Smooth muscle cell of the brain vasculature (primary cell): ENCODE measurements at regions not wholly inside any gene's neighbourhood (a gene's known extent, or its start where the extent isn't known, plus 50 kb on each side); places are given as distances from the start of the nearest gene placed in this dataset.
"Not testable (repeated sequence)": the region's sequence is repeated elsewhere in the genome, so short reads cannot be mapped to it uniquely, and the experiment has no call there.

Experiments used
- DNase-seq: peaks from one replicate; pipeline ENCODE4 v3.0.0-alpha.2; 2012; ENCODE audit warnings: low read depth, low spot score

DNA sequence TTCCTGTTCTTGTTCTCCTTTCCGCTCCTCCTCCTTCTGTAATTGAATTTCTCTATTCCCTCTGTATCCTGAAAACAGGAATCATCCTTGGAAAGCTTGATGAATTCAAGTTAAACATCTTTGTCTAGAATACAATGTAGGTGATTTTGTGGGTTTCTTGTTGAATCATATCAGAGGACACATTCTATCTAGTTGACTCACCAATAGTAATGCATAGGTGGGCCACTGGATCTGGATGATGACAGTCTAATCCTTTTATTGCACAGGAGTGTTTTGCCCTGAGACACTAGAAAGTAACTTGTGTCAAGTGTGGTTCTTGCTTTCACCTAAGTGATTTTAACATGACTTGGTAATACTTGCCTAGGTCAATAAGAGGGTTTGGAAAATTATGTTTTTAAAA lies 164.3 kb downstream of the RFPL4B start:
- no peak for DNase-seq

DNA sequence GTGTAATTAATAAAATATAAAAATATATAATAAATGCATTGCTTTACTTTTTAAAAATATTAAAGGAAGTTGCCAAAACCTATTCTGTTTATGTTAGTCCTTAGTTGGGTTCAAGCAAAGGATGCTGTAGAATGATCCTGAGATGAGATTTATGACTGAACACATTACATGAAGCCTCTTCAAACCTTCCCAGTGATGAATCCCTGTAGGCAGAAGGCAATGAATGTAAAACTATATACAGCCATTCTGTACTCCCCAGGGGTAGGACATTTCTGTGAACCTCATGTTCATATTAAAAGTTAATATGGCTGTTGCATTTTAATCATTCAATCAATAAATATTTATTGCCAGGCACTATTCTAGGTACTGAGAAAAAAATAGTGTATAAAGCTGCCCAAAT lies 166.0 kb downstream of the RFPL4B start:
- no peak for DNase-seq

- DNase-seq, result no peak
Observed at GRCh38 chr6:112522587-112522986, 175.5 kb downstream of the RFPL4B start.

GRCh38 chr6:112524071-112524470 lies 176.9 kb downstream of the RFPL4B start:
- DNase-seq, result no peak

GRCh38 chr6:112525749-112526148 lies 178.6 kb downstream of the RFPL4B start:
- no peak for DNase-seq

- no peak for DNase-seq
Observed at GRCh38 chr6:112526594-112526993, 179.5 kb downstream of the RFPL4B start.

DNA sequence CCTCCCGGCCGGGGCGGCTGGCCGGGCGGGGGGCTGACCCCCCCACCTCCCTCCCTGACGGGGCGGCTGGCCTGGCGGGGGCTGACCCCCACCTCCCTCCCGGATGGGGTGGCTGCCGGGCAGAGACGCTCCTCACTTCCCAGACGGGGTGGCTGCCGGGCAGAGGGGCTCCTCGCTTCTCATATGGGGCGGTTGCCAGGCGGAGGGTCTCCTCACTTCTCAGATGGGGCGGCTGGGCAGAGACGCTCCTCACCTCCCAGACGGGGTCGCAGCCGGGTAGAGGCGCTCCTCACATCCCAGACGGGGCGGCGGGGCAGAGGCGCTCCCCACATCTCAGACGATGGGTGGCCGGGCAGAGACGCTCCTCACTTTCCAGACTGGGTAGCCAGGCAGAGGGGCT lies 181.2 kb downstream of the RFPL4B start:
- not testable (repeated sequence) for DNase-seq

- no peak for DNase-seq
Observed at GRCh38 chr6:112535816-112536215, 188.7 kb downstream of the RFPL4B start.

DNA sequence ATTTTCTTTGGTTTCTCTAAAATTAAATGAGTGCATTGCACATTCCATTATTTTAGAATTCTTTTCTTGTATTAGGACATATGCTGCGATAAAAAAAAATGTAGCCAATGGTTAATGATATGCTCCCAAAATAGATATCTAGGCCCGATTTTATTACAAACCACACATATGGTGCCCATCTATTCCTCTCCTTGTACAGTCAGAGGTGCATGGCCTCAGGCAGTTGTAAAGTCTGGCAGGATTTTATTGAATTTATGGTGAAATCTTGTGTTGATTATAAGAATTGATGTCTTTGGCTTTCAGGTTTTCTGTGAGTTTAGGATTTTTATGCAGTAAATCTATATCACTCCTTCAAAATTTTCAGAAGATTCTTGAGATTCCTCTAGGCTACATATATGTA lies 192.2 kb downstream of the RFPL4B start:
- DNase-seq, result no peak

- not testable (repeated sequence) for DNase-seq
Observed at GRCh38 chr6:112541847-112542246, 194.7 kb downstream of the RFPL4B start.

- not testable (repeated sequence) for DNase-seq
Observed at GRCh38 chr6:112547321-112548085, 200.4 kb downstream of the RFPL4B start.

DNA sequence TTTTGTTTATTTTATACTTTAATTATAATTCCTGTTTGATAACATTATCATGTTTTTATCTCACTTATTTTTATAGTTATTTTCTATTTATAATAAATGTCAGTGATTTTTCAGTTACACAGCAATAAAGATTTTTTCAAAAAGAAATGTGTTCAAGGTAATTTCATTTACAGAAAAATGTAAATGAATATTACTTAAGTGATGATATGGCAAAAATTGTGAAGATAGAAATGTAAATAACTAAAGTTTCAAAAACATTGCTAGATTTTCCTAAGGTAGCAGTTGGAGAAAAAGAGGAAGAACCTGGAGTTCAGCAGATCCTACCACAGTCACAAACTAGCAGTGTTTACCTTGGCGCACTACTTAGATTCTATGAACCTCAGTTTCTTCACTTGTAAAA lies 202.6 kb downstream of the RFPL4B start:
- no peak for DNase-seq

GRCh38 chr6:112557435-112557834 lies 210.3 kb downstream of the RFPL4B start:
- DNase-seq, result no peak

DNA sequence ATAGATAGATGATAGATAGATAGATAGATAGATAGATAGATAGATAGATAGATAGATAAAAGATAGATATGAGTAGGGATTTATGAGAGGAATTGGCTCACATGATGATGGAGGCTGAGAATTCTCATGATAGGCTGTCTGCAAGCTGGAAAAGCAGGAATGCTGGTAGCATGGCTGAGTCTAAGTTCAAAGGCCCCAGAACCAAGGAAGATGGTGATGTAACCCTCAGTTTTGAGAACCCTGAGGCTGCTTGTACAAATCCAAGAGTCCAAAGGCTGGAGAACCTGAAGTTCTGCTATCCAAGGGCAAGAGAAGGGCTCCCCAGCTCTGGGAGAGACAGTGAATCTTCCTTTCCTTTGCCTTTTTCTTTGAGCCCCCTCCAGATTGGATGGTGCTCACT lies 210.8 kb downstream of the RFPL4B start:
- no peak for DNase-seq

DNA sequence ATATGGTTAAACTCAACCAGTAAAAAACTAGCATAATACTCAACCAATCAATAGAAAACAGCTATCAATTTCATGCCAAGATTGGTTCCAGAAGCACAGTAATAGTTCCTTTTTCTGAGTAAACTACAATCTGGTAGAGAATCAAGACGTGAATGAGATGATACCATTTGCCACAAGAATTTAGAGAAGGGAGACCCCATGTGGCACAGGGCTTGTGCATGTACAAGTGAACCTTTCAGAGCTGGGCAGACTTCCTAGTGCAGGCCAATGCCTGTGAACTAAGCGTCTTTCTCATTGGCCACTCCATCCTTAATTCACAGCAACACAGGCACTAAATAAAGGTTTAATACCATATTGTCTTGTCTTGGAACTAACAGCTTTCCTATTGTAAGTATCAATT lies 213.5 kb downstream of the RFPL4B start:
- DNase-seq, result no peak

DNA sequence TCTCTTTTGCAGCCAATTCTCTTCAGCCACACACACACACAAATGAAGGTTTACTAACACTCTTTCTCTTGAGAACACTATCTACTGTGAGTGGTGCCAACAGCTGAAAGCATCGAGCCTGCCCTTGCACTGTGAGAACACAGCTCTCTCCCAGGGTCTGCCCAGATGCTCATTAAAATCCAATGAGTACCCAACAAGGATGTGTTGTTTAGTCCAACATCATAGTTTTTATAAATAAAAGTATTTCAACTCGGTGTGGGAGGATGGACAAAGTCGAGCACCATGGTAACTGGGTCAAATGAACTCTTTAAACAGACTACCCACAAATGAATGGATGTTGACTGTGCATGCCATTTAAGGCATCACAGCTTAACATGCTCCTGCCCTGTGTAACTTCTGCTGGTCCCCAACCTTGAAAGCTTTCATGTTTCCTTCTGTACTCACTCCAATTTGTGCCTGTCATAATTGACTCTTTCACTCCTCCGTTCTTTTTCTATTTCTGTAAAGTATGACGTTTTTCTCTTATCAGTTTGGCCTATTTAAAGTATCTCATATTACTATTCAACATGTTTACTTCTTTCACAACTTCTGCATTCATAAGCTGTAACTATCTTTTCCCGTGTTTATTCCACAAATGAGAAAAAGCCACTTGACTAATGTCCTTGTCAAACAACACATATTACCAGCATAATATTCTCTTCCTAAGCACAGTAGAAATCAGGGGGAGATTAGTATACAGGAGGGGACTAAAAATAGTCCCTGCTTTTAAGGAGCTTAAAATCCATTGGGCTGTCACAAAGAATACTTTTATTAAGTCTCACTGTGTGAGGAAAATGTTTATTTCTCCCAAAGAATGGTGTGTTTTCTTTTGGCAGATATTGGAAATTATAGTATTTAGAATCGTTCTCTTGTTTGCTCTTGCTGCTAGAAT lies 215.4 kb downstream of the RFPL4B start:
- DNase-seq, result no peak

GRCh38 chr6:112563368-112563767 lies 216.2 kb downstream of the RFPL4B start:
- DNase-seq, result peak; percentile 32

DNA sequence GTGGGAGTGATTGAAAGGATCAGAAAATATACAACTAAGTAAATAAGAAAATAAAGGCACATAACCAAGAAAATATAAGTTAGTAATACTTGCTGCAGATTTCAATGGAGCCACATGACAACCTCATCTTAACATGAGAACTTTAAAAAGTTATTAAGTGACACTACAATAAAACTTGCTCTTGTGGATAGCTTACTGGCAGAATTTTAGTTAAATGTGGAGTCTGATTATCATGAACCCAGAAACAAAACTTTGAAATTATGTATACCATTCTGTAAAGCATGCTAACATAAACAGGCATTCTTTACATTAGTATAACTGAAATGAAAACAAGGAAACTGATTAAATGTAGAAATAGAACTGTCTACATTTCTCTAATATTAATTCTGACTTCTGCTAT lies 220.9 kb downstream of the RFPL4B start:
- DNase-seq, result no peak

DNA sequence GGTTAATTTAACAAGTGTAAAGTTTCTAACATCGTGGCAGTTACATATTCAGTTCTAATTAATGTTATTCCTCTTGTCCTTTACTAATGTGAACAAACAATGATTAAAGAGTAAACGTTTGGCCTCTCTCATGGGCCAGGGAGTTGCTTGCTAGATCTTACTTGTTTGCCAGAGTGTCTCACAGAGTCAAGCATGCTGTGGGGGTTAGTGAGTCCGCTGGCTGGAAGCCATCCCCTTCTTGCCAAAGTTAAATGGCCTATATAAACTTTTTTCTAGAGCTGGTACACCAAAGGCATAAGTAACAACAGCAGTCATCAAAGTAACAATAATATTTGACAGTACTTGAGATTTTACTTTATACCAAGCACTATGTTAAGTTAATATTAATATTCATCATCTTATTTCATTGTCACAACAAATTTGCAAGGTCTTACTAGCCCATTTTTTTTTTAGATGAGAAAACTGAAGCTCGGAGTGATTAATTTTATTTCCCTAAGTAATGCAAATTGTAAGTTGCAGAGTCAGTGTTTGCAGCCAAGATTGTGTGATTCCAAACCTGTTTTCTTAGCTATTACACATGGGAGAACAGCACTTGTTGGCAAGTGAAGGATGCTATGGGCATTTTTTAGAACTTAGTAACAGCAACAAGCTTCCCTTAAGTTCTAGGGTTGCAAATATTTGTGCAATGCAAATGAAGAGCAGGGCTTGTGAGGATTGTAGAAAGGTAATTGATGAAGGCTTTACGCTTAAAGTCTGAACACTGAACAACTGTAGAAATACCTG lies 224.5 kb downstream of the RFPL4B start:
- peak; percentile 39 for DNase-seq

DNA sequence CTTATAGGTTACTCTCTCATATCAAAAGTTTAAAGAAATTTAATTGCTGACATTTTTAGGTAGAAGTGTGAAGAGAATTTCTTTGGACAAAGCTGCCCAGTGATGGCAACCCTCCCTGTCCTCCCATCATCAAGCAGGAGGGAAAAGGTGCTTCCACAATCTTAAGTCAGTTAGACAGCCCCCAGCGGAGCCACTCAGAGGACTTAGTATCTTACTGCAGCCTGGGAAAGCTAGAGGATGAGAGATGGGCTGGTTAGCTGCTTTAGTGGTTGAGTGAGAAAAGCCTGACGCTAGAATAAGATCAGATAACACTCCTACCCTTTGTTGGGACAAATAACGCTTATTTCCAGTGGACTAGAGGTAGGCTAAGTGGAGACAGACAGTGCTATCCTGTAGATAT lies 227.1 kb downstream of the RFPL4B start:
- DNase-seq, result no peak

GRCh38 chr6:112575309-112575834 lies 228.2 kb downstream of the RFPL4B start:
- DNase-seq, result no peak

DNA sequence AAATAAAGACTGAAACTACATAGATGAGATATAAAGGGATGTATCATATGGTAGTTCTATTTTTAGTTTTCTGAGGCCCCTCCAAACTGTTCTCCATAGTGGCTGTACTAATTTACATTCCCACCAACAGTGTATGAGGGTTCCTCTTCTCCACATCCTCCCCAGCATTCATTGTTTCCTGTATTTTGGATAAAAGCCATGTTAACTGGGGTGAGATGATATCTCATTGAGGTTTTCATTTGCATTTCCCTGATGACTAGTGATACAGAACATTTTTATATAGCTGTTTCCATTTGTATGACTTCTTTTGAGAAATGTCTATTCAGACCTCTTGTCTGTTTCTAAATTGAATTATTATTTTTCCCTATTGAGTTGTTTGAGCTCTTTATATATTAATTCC lies 229.3 kb downstream of the RFPL4B start:
- DNase-seq, result no peak
